ENCODE measurements at regions not wholly inside any gene's neighbourhood (a gene's known extent, or its start where the extent isn't known, plus 50 kb on each side); places are given as distances from the start of the nearest gene placed in this dataset.

DNA sequence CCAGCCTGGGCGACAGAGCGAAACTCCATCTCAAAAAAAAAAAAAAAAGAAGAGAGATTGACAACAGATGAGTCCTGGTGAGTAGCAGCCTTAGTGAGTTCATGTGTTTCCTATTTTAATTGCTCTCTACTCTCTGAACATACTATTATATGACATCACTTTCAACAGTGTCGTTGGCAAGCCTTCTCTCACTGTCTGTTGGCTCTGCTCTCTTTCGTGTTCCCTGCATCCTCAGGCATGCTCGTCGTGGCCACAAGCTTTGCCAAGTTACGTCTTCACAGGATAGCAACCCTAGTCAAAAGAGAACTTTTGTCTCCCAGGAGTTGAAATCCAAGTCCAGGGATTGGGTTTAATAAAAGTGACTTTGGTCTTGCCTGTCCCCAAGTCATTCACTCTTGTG is 117.1 kb upstream of the EGFL6 start (continued):
- no peak for TF ChIP-seq CEBPB (IDR thresholded peaks at IDR 0.05; ENCODE audit: low read depth)

DNA sequence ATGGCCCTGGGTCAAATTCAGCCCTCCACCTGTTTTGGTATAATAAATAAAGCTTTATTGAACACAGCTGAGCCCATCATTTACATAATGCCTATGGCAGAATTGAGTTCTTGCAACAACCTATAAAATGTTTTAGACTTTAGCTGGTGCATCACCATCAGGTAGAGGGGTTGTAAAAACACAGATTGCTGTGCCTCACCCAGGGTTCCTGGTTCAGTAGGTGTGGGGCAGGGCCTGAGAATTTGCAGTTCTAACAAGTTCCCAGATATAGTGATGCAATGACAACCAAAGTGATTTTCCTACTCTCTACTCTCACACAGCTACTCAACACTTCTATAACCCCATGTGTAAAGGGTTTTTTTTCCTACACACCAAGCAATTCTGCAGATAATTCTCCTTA is 120.0 kb upstream of the EGFL6 start:
- intact Hi-C loops (cut with micrococcal nuclease): no loop called here
- H3K9ac ChIP-seq (ENCODE audit: low read length): no peak overlapping the region
- ATAC-seq (no peak), DNase-seq (ENCODE audit: low read depth, low spot score) (no peak)
- BruUV-seq (replicated peaks): no TSS peak
- ChIA-PET CTCF (no interaction called here), RAD21 (ENCODE audit: low non-redundant PET in 1 of 2, low total read pairs in 2 of 2, uncharacterized antibody in 2 of 2, unreplicated experiment in 2 of 2) (no interaction called here), POLR2A (no interaction called here)
- no peak overlapping the region for H3K4me2 ChIP-seq (ENCODE audit: low read length)
- no peaks in the 10 kb centered on the region for H3K79me2 ChIP-seq (ENCODE audit: insufficient read depth, low read length)
- H3K9me3 ChIP-seq (ENCODE audit: control insufficient read depth in 1 of 2, insufficient read depth in 1 of 2, low read depth in 1 of 2, low read length in 2 of 2): no peaks in the 10 kb centered on the region
- H3K27me3 ChIP-seq (ENCODE audit: insufficient read depth, low read length): no peaks in the 10 kb centered on the region
- H3K4me3 ChIP-seq (replicated peaks in 1 of 2; ENCODE audit: low read depth in 1 of 2, low read length in 2 of 2): no peak overlapping the region
- H4K20me1 ChIP-seq (ENCODE audit: insufficient read depth): no peaks in the 10 kb centered on the region
- no peaks in the 10 kb centered on the region for H3K36me3 ChIP-seq (ENCODE audit: control insufficient read depth in 1 of 2, insufficient read depth in 2 of 2, low read length in 2 of 2)
- no peak overlapping the region for H2AFZ ChIP-seq (ENCODE audit: low read depth, low read length, poor library complexity, severe bottlenecking)
- no peaks in the 10 kb centered on the region for H3K4me1 ChIP-seq (ENCODE audit: control insufficient read depth in 1 of 2, insufficient read depth in 2 of 2, low read length in 2 of 2)
- no peak for TF ChIP-seq RAD21 (IDR thresholded peaks at IDR 0.05; ENCODE audit: low read depth)
- TF ChIP-seq POLR2AphosphoS5 (IDR thresholded peaks at IDR 0.05; ENCODE audit: low read depth, low read length): no peak
- TF ChIP-seq SP1 (IDR thresholded peaks at IDR 0.05; ENCODE audit: low read depth): no peak
- TF ChIP-seq, protein P1, sequence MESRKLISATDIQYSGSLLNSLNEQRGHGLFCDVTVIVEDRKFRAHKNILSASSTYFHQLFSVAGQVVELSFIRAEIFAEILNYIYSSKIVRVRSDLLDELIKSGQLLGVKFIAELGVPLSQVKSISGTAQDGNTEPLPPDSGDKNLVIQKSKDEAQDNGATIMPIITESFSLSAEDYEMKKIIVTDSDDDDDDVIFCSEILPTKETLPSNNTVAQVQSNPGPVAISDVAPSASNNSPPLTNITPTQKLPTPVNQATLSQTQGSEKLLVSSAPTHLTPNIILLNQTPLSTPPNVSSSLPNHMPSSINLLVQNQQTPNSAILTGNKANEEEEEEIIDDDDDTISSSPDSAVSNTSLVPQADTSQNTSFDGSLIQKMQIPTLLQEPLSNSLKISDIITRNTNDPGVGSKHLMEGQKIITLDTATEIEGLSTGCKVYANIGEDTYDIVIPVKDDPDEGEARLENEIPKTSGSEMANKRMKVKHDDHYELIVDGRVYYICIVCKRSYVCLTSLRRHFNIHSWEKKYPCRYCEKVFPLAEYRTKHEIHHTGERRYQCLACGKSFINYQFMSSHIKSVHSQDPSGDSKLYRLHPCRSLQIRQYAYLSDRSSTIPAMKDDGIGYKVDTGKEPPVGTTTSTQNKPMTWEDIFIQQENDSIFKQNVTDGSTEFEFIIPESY (IDR thresholded peaks at IDR 0.05; ENCODE audit: extremely low read depth, insufficient replicate concordance, low read length): no peak
- no peak for TF ChIP-seq EGR1 (IDR thresholded peaks at IDR 0.05; ENCODE audit: low read depth)
- no peak for TF ChIP-seq TCF7L2 (IDR thresholded peaks at IDR 0.05; ENCODE audit: borderline replicate concordance, extremely low read depth, insufficient read depth, insufficient read length)
- TF ChIP-seq CBX3 (IDR thresholded peaks at IDR 0.05; ENCODE audit: low read depth): no peak
- no peak for TF ChIP-seq EZH2 (IDR thresholded peaks at IDR 0.05)
- no peak for TF ChIP-seq JUND (IDR thresholded peaks at IDR 0.05)
- TF ChIP-seq, protein P2, sequence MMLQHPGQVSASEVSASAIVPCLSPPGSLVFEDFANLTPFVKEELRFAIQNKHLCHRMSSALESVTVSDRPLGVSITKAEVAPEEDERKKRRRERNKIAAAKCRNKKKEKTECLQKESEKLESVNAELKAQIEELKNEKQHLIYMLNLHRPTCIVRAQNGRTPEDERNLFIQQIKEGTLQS (IDR thresholded peaks at IDR 0.05): no peak
- TF ChIP-seq FOSL1 (IDR thresholded peaks at IDR 0.05; ENCODE audit: low read depth): no peak
- TF ChIP-seq, protein P3, sequence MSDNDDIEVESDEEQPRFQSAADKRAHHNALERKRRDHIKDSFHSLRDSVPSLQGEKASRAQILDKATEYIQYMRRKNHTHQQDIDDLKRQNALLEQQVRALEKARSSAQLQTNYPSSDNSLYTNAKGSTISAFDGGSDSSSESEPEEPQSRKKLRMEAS (IDR thresholded peaks at IDR 0.05): no peak
- TF ChIP-seq, protein P4, sequence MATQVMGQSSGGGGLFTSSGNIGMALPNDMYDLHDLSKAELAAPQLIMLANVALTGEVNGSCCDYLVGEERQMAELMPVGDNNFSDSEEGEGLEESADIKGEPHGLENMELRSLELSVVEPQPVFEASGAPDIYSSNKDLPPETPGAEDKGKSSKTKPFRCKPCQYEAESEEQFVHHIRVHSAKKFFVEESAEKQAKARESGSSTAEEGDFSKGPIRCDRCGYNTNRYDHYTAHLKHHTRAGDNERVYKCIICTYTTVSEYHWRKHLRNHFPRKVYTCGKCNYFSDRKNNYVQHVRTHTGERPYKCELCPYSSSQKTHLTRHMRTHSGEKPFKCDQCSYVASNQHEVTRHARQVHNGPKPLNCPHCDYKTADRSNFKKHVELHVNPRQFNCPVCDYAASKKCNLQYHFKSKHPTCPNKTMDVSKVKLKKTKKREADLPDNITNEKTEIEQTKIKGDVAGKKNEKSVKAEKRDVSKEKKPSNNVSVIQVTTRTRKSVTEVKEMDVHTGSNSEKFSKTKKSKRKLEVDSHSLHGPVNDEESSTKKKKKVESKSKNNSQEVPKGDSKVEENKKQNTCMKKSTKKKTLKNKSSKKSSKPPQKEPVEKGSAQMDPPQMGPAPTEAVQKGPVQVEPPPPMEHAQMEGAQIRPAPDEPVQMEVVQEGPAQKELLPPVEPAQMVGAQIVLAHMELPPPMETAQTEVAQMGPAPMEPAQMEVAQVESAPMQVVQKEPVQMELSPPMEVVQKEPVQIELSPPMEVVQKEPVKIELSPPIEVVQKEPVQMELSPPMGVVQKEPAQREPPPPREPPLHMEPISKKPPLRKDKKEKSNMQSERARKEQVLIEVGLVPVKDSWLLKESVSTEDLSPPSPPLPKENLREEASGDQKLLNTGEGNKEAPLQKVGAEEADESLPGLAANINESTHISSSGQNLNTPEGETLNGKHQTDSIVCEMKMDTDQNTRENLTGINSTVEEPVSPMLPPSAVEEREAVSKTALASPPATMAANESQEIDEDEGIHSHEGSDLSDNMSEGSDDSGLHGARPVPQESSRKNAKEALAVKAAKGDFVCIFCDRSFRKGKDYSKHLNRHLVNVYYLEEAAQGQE (IDR thresholded peaks at IDR 0.05; ENCODE audit: low read depth): no peak
- TF ChIP-seq ELF1 (IDR thresholded peaks at IDR 0.05; ENCODE audit: borderline replicate concordance, low read depth): no peak
- TF ChIP-seq YY1 (IDR thresholded peaks at IDR 0.05; ENCODE audit: extremely low read depth, insufficient replicate concordance, low read depth, low read length): no peak
- no peak for TF ChIP-seq SRF (IDR thresholded peaks at IDR 0.05; ENCODE audit: low read depth)
- H3K9me2 ChIP-seq (ENCODE audit: insufficient read depth): no peaks in the 10 kb centered on the region
- no peak overlapping the region for H3K27ac ChIP-seq (ENCODE audit: low read depth, low read length)
